ENCODE measurements at regions not wholly inside any gene's neighbourhood (a gene's known extent, or its start where the extent isn't known, plus 50 kb on each side); places are given as distances from the start of the nearest gene placed in this dataset.
A peak's percentile ranks its signal among the peaks of the same experiment; 100 is the strongest.
"Not testable (repeated sequence)": the region's sequence is repeated elsewhere in the genome, so short reads cannot be mapped to it uniquely, and the experiment has no call there.

DNA sequence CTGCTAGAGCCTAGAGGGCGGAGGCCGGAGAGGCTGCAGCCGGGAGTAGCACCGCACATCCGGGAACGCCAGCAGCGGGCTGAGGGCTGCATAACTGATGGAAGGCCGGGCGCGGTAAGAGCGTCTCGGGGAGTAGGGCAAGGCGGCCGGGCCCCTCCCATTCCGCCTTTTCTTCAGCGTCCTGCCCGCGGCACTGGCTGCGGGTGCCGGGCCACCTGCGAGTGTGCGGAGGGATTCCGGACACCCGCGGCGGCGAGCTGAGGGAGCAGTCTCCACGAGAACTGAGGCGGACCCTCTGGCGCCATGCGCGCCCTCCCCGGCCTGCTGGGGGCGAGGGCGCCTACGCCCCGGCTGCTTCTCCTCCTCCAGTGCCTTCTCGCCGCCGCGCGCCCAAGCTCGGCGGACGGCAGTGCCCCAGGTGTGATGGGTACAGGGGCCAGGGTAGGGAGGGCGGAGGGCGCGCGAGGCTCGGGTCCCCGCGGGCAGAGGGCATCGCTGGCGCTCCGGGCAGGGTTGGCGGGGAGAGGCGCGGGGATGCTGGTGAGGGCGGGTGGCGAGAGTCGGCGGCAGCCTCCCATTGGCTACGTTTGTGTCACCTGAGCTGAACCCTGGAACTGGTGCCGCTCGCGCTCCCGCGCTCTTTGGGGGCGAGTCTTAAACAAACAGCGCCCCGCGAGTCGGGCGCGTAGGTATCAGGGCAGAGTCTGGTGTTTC, 334.4 kb downstream of the SRGAP2C start:
- peak; percentile 65 to 79 for DNase-seq (ENCODE audit: low read depth in 2 of 2)

DNA sequence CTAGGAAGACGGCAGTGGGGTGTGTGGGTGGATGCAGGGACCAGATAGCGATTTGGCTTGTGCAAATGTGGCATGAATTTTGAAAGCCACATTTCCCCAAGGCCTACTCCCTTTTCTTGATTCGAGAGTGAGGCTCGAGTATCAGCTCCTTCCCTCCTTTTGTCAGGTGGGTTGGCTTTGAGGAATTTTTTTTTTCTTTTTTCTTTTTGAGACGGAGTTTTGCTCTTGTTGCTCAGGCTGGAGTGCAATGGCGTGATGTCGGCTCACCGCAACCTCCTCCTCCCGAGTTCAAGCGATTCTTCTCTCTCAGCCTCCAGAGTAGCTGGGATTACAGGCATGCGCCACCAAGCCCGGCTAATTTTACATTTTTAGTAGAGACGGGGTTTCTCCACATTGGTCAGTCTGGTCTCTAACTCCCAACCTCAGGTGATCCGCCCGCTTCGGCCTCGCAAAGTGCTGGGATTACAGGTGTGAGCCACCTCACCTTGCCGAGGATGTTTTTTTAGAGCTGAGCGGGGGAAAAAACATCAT, 335.0 kb downstream of the SRGAP2C start:
- DNase-seq (ENCODE audit: low read depth in 2 of 2), result not testable (repeated sequence)

DNA sequence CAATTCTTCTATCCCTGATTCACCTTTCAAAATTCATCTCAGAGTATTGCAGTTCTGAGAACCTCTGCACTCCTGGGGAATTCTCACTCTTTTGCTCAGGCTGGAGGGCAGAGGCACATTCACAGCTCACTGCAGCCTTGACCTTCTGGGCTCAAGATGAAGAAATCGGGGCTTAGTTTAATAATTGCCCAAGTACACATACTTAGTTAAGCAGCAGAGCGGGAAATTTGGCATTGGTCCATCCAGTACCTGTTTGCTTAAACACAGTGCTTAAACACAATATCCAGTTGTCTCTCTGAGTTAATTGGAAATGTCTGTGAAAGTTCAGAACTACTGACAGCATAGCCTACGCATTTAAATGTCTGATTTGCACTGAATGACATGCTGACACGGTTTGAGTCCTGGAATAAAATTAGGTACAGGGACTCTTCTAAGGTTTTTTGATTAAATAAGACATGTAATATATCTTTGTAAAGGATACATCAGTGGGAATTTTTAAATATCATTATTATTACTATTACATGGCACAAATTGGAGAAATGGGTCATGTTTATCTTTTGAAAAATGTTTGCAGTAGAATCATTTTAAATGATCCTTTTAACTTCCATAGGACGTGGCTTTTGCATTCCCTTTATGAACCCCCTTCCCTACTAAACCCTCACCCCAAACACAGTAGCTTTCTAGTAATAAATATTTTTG, 337.4 kb downstream of the SRGAP2C start:
- DNase-seq (ENCODE audit: low read depth in 2 of 2), result no peak

DNA sequence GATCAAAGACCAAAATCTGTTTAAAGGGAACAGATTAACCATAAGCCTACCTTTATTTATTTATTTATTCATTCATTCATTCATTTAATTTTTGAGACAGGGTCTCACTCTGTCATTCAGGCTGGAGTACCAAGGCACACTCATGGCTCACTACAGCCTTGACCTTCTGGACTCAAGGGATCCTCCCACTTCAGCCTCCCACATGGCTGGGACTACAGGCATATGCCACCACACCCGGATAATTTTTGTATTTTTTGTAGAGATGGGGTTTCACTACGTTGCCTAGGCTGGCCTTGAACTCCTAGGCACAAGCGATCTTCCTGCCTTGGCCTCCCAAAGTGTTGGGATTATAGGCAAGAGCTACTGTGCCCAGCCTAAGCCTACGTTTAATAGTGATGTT, 338.3 kb downstream of the SRGAP2C start:
- not testable (repeated sequence) for DNase-seq (ENCODE audit: low read depth in 2 of 2)

DNA sequence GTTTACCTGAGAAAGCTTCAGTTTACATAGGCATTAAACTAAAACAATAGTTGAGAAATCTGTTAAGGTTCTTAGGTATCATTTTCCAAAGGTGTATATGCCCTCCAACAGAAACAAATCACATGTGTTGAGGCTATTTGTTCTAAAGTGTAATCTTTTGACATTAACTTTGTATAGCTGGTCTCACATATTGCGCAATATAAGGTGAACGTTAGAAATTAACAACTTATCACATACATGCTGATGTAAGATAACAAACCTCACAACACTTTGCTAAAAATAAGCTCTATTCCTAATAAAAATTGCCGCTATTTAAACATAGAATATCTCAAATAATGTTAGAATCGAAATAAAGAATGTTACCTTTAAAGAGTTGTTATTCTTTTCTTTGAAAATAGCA, 340.6 kb downstream of the SRGAP2C start:
- DNase-seq (ENCODE audit: low read depth in 2 of 2), result no peak

DNA sequence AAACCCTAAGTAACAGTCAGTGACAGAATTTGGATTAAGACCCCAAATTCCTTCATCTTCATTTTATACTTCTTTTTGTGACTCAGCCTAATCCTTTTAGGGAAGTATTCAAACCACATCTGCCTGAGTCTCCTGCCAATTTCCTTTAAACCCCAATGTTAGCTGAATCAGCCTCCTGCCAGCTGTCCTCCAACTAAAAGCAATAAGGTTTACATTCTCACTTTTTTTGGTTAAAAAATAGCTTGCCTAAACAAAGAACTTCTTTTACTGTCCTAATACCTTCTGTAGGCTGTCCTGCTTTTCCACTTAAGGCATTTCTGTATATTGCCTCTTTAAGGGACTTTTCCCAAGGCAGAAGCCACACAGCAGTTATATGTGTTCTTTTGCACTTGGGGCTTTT, 344.2 kb downstream of the SRGAP2C start:
- DNase-seq (ENCODE audit: low read depth in 2 of 2), result not testable (repeated sequence)

DNA sequence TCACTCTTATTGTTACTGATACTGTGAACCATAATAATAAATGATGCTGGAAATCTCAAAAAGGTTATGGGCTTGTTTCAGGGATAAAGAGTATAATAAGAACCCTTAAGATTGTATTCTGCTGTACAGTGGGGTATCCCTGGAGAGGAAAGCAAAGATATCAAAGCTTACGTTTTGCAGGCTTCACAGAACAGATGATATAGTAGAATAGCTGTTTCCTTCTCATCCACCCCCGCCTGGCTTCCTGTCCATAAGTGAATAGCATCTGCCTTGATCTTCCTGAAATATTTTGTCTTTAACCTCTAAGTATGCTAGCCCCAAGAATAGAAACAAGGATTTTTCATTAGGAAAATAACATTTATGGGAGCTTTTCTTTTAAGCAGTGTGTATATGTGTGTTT, 345.3 kb downstream of the SRGAP2C start:
- not testable (repeated sequence) for DNase-seq (ENCODE audit: low read depth in 2 of 2)

DNA sequence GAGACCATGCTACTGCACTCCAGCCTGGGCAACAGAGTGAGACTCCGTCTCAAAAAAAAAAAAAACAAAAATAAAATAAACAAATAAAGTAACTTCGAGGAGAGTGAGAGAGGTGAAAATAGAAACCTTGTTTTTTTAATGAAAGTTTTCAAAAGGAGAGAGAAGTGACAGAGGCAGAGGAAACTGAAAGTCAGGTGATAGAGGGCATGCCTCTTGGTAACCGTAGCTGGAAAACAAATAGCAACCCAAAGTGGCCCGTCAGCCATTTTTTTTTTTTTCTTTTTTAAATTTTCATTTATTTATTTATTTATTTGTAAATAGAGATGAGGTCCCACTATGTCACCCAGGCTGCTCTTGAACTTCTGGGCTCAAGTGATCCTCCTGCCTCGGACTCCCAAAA, 347.0 kb downstream of the SRGAP2C start:
- DNase-seq (ENCODE audit: low read depth in 2 of 2), result not testable (repeated sequence)

DNA sequence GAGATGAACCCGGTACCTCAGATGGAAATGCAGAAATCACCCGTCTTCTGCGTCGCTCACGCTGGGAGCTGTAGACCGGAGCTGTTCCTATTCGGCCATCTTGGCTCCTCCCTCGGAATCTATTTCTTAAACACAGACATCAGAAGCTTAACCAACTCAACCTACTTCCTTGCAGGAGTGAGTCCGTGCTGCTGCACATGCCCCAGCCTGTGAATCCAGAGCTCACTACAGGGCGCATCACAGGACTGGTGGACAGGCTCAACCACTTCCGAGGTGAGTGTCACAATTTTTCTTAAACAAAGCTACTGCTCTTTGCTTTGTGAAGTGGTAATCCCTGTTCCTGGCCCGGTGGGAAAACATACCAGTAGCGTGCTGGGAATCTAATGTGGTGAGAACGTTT, 353.4 kb downstream of the SRGAP2C start:
- DNase-seq (ENCODE audit: low read depth in 2 of 2), result not testable (repeated sequence)

DNA sequence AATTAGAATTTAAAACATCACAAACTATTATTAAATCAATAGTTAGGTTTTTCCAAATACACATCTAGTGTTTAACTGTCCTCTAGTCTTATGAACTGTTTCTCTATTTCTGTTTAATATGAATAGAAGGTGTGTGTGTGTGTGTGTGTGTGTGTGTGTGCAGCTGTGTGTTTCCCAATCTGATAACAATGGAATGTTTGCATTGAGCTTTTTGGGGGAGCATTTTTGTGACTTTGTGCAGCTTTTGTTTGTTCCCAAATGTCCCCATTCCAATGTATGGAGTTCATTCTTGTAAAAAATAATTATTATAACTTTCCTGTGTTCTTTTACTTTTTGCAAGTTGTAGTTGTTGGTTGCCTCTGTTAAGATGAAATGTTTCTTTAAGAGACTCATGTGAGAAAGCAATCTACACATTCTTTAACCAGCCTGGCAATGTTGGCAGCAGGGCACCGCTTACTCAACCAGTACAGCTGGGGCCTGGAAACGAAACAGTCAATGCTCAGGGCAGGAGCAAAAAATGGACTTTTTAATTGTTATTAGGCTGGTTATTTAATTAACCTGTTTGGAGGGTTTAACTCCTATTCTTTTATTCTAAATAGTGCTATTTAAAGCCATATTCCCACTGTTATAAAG, 354.3 kb downstream of the SRGAP2C start:
- no peak for DNase-seq (ENCODE audit: low read depth in 2 of 2)

DNA sequence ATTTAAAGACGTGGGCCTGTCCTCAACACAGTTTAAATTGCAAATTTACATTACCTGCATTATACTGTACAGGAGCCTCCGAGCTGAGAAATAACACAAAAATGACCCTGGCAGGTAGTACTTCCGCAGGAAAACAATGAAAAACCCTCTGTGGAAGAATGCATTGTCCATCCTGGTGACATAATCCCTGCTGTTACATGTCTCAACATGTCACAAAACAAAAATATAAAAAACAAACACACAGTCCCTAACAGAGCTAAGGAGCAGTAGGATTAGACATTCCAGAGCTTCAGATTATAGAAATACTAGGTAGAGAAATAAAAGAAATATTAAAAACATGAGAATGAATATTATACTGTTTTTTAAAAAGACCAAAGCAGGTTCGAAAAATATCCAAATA, 359.2 kb downstream of the SRGAP2C start:
- DNase-seq (ENCODE audit: low read depth in 2 of 2), result not testable (repeated sequence)

DNA sequence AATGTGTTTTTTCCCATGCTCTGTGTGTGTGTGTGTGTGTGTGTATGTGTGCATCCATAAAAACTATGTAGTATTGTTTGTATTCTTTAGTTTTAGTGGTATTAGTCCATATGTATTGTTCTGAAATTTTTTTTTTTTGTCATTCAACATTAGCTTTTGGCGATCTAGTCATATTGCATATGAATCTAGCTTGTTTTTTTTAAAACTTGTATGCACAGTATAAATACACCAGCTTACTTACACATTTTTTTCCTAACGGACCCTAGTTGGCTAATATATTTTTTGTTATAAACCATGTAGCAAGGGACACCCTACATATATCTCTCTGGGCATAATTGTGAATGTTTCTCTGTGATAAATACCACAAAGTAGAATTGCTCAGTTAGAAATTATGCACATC, 359.7 kb downstream of the SRGAP2C start:
- no peak for DNase-seq (ENCODE audit: low read depth in 2 of 2)

DNA sequence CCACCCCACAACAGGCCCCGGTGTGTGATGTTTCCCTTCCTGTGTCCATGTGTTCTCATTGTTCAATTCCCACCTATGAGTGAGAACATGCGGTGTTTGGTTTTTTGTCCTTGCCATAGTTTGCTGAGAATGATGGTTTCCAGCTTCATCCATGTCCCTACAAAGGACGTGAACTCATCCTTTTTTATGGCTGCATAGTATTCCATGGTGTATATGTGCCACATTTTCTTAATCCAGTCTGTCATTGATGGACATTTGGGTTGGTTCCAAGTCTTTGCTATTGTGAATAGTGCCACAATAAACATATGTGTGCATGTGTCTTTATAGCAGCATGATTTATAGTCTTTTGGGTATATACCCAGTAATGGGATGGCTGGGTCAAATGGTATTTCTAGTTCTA, 361.1 kb downstream of the SRGAP2C start:
- DNase-seq (ENCODE audit: low read depth in 2 of 2), result not testable (repeated sequence)

DNA sequence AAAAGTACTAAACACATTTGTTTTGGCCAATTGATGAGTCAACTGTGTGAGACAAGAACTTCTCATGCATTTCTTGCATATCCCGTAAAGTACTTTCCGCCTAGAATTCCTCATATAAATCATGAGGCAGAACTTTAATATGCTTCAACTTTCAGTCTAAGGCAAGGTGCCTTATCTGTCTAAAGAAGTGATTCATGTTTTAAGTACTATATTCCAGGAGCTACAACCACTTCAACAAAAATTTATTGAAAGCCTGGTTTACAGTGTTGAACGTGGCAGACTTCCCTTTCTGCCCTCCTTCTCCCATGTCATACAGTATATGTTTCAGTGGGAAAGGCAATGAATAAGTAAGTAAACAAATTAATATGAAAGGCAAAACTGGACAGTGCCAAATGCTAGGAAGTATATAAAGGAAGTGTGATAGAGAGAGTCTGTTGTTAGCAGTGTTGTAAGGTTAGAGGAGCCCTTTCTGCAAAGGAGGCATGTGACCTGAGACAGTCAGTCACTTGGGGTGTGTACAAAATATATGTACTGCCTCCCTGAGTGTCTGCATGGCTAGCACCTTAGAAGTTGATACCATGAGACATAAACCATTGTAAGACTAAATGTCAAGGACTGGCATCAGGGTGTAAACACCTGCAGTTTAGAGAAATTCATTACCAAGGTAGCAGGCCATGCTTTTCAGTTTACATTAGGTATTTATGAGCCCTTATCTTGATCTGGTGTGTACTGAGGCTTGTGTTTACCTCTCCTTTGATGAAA, 362.2 kb downstream of the SRGAP2C start:
- DNase-seq (ENCODE audit: low read depth in 2 of 2), result no peak

DNA sequence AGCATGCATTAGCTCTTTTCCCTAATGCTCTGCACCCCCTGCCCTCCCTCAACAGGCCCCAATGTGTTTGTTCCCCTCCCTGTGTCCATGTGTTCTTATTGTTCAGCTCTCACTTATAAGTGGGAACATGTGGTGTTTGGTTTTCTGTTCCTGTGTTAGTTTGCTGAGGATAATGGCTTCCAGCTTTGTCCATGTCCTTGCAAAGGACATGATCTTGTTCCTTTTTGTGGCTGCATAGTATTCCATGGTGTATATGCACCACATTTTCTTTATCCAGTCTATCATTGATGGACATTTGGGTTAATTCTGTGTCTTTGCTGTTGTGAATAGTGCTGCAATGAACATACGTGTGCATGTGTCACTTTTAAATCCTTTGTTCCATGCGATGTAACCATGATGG, 363.0 kb downstream of the SRGAP2C start:
- DNase-seq (ENCODE audit: low read depth in 2 of 2), result not testable (repeated sequence)

DNA sequence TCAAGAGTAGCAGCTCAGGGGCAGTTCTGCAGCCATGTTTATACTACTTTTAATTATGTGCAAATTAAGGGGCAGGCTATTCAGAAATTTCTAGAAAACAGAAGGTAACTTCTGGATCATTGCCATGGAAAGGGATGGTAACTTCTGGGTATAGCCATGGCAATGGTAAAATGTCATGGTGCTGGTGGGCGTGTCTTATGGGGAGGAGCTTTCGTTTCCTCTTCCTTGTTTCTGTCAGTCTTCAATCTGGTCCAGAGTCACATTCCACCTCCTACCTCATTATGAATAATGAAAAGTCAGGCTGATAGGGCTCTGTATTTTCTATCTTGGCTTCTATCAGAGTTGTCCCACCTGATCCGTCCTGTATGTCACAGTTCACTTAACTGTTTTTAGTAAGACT, 366.0 kb downstream of the SRGAP2C start:
- DNase-seq (ENCODE audit: low read depth in 2 of 2), result not testable (repeated sequence)

DNA sequence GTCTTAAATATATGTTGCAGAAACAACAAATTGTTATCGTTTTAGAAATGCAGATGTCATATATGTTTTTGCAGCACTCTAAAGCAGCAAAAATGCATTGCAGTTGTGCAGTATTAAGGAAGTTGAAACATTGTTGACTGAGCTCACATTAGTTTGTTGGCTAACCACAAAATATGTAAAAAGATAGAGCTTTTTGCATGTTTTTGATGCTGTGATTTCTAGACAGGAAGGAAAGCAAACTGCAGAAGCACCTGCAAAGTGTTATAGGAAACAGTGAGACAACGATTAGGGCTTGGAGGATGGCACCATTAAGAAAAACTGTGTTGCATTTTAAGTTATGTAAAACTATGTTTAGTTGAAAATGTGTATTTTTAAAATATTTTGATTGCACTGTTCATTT, 366.7 kb downstream of the SRGAP2C start:
- not testable (repeated sequence) for DNase-seq (ENCODE audit: low read depth in 2 of 2)

DNA sequence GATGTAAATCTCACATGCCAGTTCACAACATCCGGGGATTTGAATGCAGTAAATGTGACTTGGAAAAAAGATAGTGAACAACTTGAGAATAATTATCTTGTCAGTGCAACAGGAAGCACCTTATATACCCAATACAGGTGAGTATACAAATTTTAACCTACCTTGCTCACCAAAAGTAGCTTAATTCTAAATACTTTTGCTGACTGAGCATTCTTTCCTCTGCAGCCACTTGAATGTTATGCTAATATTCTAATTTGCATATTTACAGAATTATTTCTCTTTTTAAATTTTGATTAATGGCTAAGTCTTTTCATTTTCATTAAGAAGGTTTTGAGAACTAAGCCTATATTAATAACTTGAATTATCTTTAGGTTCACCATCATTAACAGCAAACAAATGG, 371.8 kb downstream of the SRGAP2C start:
- not testable (repeated sequence) for DNase-seq (ENCODE audit: low read depth in 2 of 2)

DNA sequence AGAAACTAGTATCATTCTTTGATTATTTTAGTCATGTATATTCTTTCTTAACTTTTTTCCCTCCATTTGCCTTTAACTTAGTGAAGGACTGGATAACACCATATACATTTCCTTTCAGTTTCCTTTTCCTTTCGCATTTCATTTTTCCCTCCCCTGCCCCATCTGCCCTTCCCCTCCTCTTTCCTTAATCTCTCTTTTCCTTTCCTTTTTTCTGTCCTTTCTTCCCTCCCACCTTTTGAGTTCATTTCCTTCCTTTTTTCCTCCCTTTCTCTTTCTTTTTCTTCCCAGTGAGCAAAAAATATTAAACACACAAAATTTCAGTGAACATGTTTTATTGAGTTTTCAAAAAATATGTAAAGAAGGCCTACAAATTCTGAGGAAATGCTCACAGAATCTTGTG, 373.3 kb downstream of the SRGAP2C start:
- DNase-seq (ENCODE audit: low read depth in 2 of 2), result not testable (repeated sequence)

DNA sequence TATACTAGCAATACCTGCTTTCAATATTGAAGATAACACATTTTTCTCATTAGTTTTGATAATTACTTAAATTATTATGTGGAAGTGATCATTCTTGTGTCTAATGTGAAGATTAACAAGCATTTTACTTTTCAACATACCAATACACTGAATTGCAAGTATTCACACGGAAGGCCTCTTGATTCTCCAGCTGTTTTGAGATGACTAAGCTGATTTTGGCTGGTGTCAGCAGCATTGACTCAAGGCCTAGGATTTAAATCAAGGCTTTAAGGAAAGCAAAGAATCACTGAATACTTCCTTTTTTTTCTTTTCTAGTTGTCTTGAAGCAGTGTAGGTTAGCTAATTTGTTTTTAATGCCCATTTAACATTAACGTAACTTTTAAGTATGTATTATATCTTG, 373.7 kb downstream of the SRGAP2C start:
- DNase-seq (ENCODE audit: low read depth in 2 of 2), result no peak

DNA sequence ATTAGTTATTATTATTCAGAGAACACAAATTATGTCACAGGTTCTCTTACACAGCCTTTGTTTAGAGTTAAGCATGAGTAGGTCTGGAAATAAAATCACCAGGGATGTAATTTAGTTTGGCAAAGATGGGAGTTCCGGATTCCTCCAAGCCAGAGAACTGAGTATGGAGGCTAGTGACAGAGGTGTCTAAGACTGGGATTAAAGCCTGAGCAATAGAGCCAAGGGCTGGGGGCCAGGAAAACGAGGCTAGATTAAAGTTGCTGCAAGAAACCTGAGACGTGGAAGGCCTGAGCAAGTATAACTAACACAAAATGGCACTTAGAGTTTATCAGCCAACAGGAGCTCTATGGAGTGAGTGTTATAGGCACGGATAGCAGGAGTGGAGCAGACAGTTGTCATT, 381.6 kb downstream of the SRGAP2C start:
- DNase-seq (ENCODE audit: low read depth in 2 of 2), result no peak

DNA sequence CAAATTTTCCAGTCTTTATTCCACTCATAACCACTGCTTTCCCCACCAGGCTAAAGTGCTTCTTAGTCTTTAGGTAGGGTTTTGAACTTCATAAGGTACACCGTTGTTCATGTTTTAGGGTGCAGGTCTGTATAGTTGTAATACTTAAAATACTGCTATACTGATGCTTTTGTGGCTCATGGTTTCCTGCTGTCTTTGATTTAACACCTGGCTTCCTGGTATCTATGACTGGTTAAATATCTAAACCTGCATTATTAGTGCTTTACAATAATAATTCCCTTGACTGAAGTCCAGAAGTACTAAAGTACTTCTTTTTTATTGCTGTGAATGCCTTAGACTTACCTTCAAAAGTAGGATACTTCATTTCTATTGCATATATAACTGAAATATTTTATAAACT, 384.7 kb downstream of the SRGAP2C start:
- DNase-seq (ENCODE audit: low read depth in 2 of 2), result no peak

Data from activated CD4-positive, alpha-beta T cell treated with anti-CD3 and anti-CD28 coated beads for 24 hours (primary cell).